GM21526 (cell line): ENCODE measurements at regions not wholly inside any gene's neighbourhood (a gene's known extent, or its start where the extent isn't known, plus 50 kb on each side); places are given as distances from the start of the nearest gene placed in this dataset.
"Not testable (repeated sequence)": the region's sequence is repeated elsewhere in the genome, so short reads cannot be mapped to it uniquely, and the experiment has no call there.

Source experiments
- ATAC-seq: cut with Tn5 transposase; IDR thresholded peaks from one replicate; pipeline ENCODE4 v1.9.1; 2021; ENCODE audit warnings: moderate library complexity; ENCODE audit not compliant: unreplicated experiment, low FRiP score

- ATAC-seq = no peak
These were observed 553.1 kb downstream of the LRRC70 start for GRCh38 chr5:63131626-63132285.

GRCh38 chr5:63128761-63129160 is 550.1 kb downstream of the LRRC70 start:
- no peak for ATAC-seq

GRCh38 chr5:63128018-63128417 is 549.4 kb downstream of the LRRC70 start:
- ATAC-seq = no peak

GRCh38 chr5:63127054-63127453 is 548.4 kb downstream of the LRRC70 start:
- ATAC-seq = no peak

GRCh38 chr5:63125862-63126261 is 547.2 kb downstream of the LRRC70 start:
- peak; percentile 85 for ATAC-seq

GRCh38 chr5:63125392-63125791 is 546.8 kb downstream of the LRRC70 start:
- peak; percentile 9 for ATAC-seq

- no peak for ATAC-seq
These were observed 545.6 kb downstream of the LRRC70 start for GRCh38 chr5:63124266-63124665.

GRCh38 chr5:63121471-63121870 is 542.9 kb downstream of the LRRC70 start:
- no peak for ATAC-seq

- ATAC-seq = no peak
These were observed 539.6 kb downstream of the LRRC70 start for GRCh38 chr5:63118221-63118620.

- no peak for ATAC-seq
These were observed 533.3 kb downstream of the LRRC70 start for GRCh38 chr5:63111891-63112290.

GRCh38 chr5:63101870-63102269 is 523.3 kb downstream of the LRRC70 start:
- no peak for ATAC-seq

- ATAC-seq = no peak
These were observed 518.7 kb downstream of the LRRC70 start for GRCh38 chr5:63097286-63097685.

GRCh38 chr5:63094730-63095129 is 516.1 kb downstream of the LRRC70 start:
- ATAC-seq = no peak

- ATAC-seq = no peak
These were observed 510.5 kb downstream of the LRRC70 start for GRCh38 chr5:63089147-63089546.

- ATAC-seq = no peak
These were observed 506.9 kb downstream of the LRRC70 start for GRCh38 chr5:63085561-63085960.

- not testable (repeated sequence) for ATAC-seq
These were observed 505.1 kb downstream of the LRRC70 start for GRCh38 chr5:63083689-63084088.

GRCh38 chr5:63081402-63081801 is 502.8 kb downstream of the LRRC70 start:
- no peak for ATAC-seq

GRCh38 chr5:63070001-63070400 is 491.4 kb downstream of the LRRC70 start:
- ATAC-seq = no peak

- no peak for ATAC-seq
These were observed 476.8 kb downstream of the LRRC70 start for GRCh38 chr5:63055421-63055820.

GRCh38 chr5:63053019-63053638 is 474.5 kb downstream of the LRRC70 start:
- no peak for ATAC-seq

GRCh38 chr5:63050916-63051315 is 472.3 kb downstream of the LRRC70 start:
- ATAC-seq = no peak

GRCh38 chr5:63049935-63050334 is 471.3 kb downstream of the LRRC70 start:
- no peak for ATAC-seq
